Endodermal cell (in vitro differentiated cells): ENCODE measurements at regions not wholly inside any gene's neighbourhood (a gene's known extent, or its start where the extent isn't known, plus 50 kb on each side); places are given as distances from the start of the nearest gene placed in this dataset.

Experiments
- DNase-seq: peaks from one replicate; pipeline ENCODE4 v3.0.0-alpha.2; 2017
- H3K27ac ChIP-seq: 2 replicates; pipeline ENCODE4 v1.5.1; 2013; ENCODE audit warnings: mild to moderate bottlenecking, low read depth, low read length, moderate library complexity
- H3K27me3 ChIP-seq: 2 replicates; pipeline ENCODE4 v1.6.1; 2013; ENCODE audit warnings: mild to moderate bottlenecking, low read length, moderate library complexity; ENCODE audit not compliant: insufficient read depth, control insufficient read depth, poor library complexity, severe bottlenecking
- H3K36me3 ChIP-seq: 2 replicates; pipeline ENCODE4 v1.7.0; 2013; ENCODE audit warnings: mild to moderate bottlenecking, low read length, moderate library complexity; ENCODE audit not compliant: control insufficient read depth, insufficient read depth
- H3K4me1 ChIP-seq: one replicate; pipeline ENCODE4 v1.7.0; 2013; ENCODE audit warnings: low read length; ENCODE audit not compliant: control insufficient read depth, insufficient read depth
- H3K4me3 ChIP-seq: 2 replicates; pipeline ENCODE4 v1.5.1; 2013; ENCODE audit warnings: mild to moderate bottlenecking, low read length, moderate library complexity
- H3K9ac ChIP-seq: 2 replicates; pipeline ENCODE4 v1.6.1; 2013; ENCODE audit warnings: mild to moderate bottlenecking, low read length, moderate library complexity; ENCODE audit not compliant: poor library complexity, severe bottlenecking; ENCODE audit errors: extremely low read depth
- H3K9me3 ChIP-seq: 2 replicates; pipeline ENCODE4 v1.6.1; 2013; ENCODE audit warnings: mild to moderate bottlenecking, low read length, moderate library complexity; ENCODE audit not compliant: control insufficient read depth
- H3K27ac Mint-ChIP-seq: 2 replicates; pipeline ENCODE4 v1.8.0; 2020; ENCODE audit warnings: mixed read lengths
- H3K27me3 Mint-ChIP-seq: 2 replicates; pipeline ENCODE4 v1.8.0; 2021; ENCODE audit warnings: mild to moderate bottlenecking, mixed read lengths; ENCODE audit not compliant: insufficient read depth
- H3K36me3 Mint-ChIP-seq: 2 replicates; pipeline ENCODE4 v1.8.0; 2020; ENCODE audit warnings: low read depth, mixed read lengths
- H3K4me1 Mint-ChIP-seq: 2 replicates; pipeline ENCODE4 v1.8.0; 2020; ENCODE audit warnings: mixed read lengths
- H3K4me3 Mint-ChIP-seq: 2 replicates; pipeline ENCODE4 v1.8.0; 2020; ENCODE audit warnings: mild to moderate bottlenecking, moderate library complexity, mixed read lengths
- H3K9me3 Mint-ChIP-seq: 2 replicates; pipeline ENCODE4 v1.8.0; 2020; ENCODE audit warnings: mild to moderate bottlenecking, mixed read lengths
- WGBS, 2 experiments: methylation state at CpG; one replicate each; pipeline versions ENCODE4 v1.1.5 to v1.1.7; 2013; ENCODE audit warnings: missing lambda C conversion rate in 2 of 2, mixed read lengths in 1 of 2; ENCODE audit not compliant: insufficient coverage in 1 of 2, insufficient read length in 1 of 2; 5-methylcytosine and 5-hydroxymethylcytosine counted together
- TF ChIP-seq, protein P1 (sequence below): fragments of 200-600 bp; sonication (generic); conservative IDR thresholded peaks from 2 replicates; pipeline ENCODE4 v1.5.0; 2021; ENCODE audit warnings: antibody characterized with exemption, mild to moderate bottlenecking

DNA sequence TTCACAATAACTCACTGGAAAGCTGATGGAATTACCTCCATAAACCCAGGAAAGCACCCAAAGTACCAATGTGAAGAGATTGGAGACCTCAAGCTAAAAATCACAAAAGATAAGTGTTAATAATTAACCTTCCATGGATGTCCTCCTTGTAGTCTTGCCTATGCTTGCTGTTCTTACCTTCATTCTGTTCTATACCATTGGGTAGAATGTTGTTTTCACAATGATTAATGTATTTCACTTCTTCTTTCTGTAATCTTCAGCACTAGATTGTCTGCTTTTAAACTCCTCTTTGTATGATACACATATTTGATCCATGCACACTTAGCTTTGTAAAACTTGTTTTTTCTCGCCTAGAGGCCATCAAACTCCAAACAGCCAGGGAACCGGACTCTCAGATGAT is 570.3 kb downstream of the RAPGEF2 start:
- no peak overlapping the region for H3K27ac Mint-ChIP-seq
- 78 to 80% methylated on average over 2 of the region's 2 CpGs for WGBS, 2 experiments
- H3K9me3 Mint-ChIP-seq, result no peaks in the 10 kb centered on the region
- Histone ChIP-seq H3K27me3 (no peaks in the 10 kb centered on the region), H3K36me3 (no peaks in the 10 kb centered on the region), H3K4me1 (no peaks in the 10 kb centered on the region), H3K27ac (no peak overlapping the region), H3K9me3 (no peaks in the 10 kb centered on the region), H3K4me3 (no peak overlapping the region), H3K9ac (no peak overlapping the region)
- TF ChIP-seq, protein P1, sequence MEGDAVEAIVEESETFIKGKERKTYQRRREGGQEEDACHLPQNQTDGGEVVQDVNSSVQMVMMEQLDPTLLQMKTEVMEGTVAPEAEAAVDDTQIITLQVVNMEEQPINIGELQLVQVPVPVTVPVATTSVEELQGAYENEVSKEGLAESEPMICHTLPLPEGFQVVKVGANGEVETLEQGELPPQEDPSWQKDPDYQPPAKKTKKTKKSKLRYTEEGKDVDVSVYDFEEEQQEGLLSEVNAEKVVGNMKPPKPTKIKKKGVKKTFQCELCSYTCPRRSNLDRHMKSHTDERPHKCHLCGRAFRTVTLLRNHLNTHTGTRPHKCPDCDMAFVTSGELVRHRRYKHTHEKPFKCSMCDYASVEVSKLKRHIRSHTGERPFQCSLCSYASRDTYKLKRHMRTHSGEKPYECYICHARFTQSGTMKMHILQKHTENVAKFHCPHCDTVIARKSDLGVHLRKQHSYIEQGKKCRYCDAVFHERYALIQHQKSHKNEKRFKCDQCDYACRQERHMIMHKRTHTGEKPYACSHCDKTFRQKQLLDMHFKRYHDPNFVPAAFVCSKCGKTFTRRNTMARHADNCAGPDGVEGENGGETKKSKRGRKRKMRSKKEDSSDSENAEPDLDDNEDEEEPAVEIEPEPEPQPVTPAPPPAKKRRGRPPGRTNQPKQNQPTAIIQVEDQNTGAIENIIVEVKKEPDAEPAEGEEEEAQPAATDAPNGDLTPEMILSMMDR, result no peak
- H3K4me3 Mint-ChIP-seq, result no peak overlapping the region
- H3K4me1 Mint-ChIP-seq, result no peaks in the 10 kb centered on the region
- DNase-seq, result no peak
- no peaks in the 10 kb centered on the region for H3K36me3 Mint-ChIP-seq
- no peaks in the 10 kb centered on the region for H3K27me3 Mint-ChIP-seq

DNA sequence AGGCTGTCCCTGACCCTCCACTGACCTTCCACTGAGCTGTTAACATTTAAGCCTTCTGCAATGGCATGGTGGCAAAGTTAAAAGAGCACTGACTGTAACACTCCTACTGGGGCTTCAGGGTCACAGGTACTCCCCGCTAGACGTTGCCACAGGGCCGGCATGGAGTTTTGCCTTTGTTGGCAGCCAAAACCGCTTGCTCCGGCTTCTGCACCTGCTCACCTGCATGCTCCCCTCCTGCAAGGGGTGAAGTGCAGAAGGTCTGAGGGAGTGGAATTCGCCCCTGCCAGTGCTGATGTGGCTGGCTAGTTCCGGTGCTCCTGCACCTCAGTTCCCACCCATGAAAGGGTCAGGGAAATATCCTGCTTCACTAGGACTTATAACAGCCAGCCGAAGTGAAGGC is 571.4 kb downstream of the RAPGEF2 start:
- no peak overlapping the region for H3K27ac Mint-ChIP-seq
- WGBS, 2 experiments, result 93% methylated on average over 3 to 8 of the region's 8 CpGs
- H3K4me1 Mint-ChIP-seq, result no peaks in the 10 kb centered on the region
- TF ChIP-seq, protein P1, result no peak
- H3K36me3 Mint-ChIP-seq, result no peaks in the 10 kb centered on the region
- H3K27me3 Mint-ChIP-seq, result no peaks in the 10 kb centered on the region
- Histone ChIP-seq H3K36me3 (no peaks in the 10 kb centered on the region), H3K27ac (no peak overlapping the region), H3K9ac (no peak overlapping the region), H3K27me3 (no peaks in the 10 kb centered on the region), H3K4me3 (no peak overlapping the region), H3K9me3 (no peaks in the 10 kb centered on the region), H3K4me1 (no peaks in the 10 kb centered on the region)
- DNase-seq, result no peak
- no peak overlapping the region for H3K4me3 Mint-ChIP-seq
- no peaks in the 10 kb centered on the region for H3K9me3 Mint-ChIP-seq

DNA sequence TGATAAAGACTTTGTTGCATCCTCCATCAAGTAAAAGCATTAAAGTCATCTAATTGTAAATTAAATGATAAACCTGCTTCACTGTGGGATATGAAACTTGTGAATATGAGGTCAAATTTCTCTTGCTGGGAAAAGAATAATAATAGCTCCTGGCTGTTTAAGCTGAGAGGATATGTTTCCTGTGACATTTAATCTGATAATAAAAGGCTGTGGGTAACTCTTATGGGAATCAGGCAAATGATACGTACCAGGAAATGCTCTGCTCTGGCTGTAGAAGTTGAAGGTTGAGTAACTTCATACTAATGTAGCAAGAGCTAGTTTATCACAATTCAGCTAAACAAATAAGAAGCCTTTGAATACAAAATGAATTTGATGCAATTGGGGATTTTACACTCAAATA is 574.6 kb downstream of the RAPGEF2 start:
- no peaks in the 10 kb centered on the region for H3K4me1 ChIP-seq
- H3K27ac Mint-ChIP-seq, result no peak overlapping the region
- H3K36me3 ChIP-seq, result no peaks in the 10 kb centered on the region
- H3K4me3 ChIP-seq, result no peak overlapping the region
- H3K9ac ChIP-seq, result no peak overlapping the region
- no peaks in the 10 kb centered on the region for H3K36me3 Mint-ChIP-seq
- 91 to 100% methylated on average over 1 of the region's 1 CpG for WGBS, 2 experiments
- peak overlapping the region; percentile 19 for H3K27ac ChIP-seq
- no peaks in the 10 kb centered on the region for H3K27me3 Mint-ChIP-seq
- no peaks in the 10 kb centered on the region for H3K9me3 ChIP-seq
- TF ChIP-seq, protein P1, result no peak
- H3K27me3 ChIP-seq, result no peaks in the 10 kb centered on the region
- no peaks in the 10 kb centered on the region for H3K9me3 Mint-ChIP-seq
- DNase-seq, result no peak
- peaks cover 4% of the 10 kb centered on the region for H3K4me1 Mint-ChIP-seq
- H3K4me3 Mint-ChIP-seq, result no peak overlapping the region
